ENCODE measurements at regions not wholly inside any gene's neighbourhood (a gene's known extent, or its start where the extent isn't known, plus 50 kb on each side); places are given as distances from the start of the nearest gene placed in this dataset.

GRCh38 chr2:65819963-65820362 is 387.6 kb upstream of the SPRED2 start:
- TF ChIP-seq, protein P1, sequence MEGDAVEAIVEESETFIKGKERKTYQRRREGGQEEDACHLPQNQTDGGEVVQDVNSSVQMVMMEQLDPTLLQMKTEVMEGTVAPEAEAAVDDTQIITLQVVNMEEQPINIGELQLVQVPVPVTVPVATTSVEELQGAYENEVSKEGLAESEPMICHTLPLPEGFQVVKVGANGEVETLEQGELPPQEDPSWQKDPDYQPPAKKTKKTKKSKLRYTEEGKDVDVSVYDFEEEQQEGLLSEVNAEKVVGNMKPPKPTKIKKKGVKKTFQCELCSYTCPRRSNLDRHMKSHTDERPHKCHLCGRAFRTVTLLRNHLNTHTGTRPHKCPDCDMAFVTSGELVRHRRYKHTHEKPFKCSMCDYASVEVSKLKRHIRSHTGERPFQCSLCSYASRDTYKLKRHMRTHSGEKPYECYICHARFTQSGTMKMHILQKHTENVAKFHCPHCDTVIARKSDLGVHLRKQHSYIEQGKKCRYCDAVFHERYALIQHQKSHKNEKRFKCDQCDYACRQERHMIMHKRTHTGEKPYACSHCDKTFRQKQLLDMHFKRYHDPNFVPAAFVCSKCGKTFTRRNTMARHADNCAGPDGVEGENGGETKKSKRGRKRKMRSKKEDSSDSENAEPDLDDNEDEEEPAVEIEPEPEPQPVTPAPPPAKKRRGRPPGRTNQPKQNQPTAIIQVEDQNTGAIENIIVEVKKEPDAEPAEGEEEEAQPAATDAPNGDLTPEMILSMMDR (IDR thresholded peaks at IDR 0.05), result no peak
- TF ChIP-seq POLR2AphosphoS5 (IDR thresholded peaks at IDR 0.05) (no peak), EP300 (IDR thresholded peaks at IDR 0.05) (no peak), POLR2A (IDR thresholded peaks at IDR 0.05) (no peak)

Data from gastroesophageal sphincter (tissue), 3 donors.